AG04450 (cell line): ENCODE measurements at regions not wholly inside any gene's neighbourhood (a gene's known extent, or its start where the extent isn't known, plus 50 kb on each side); places are given as distances from the start of the nearest gene placed in this dataset.

Source experiments
- CTCF ChIA-PET: fragments of 300-600, 350-600 bp; formaldehyde crosslinking; extraction: SDS; loops from one replicate; lab custom pipeline; 2022; ENCODE audit warnings: antibody characterized with exemption, inconsistent platforms; lab: Charles Lee
- POLR2A ChIA-PET: fragments of 350-600 bp; formaldehyde crosslinking; extraction: SDS; loops from one replicate; lab custom pipeline; 2021; ENCODE audit warnings: antibody characterized with exemption, inconsistent platforms; lab: Yijun Ruan, JAX
- DNase-seq: peaks from one replicate; pipeline ENCODE4 v3.0.0-alpha.2; 2011; ENCODE audit warnings: low read depth, low spot score
- H3K27ac ChIP-seq: one replicate; pipeline ENCODE4 v1.5.1; 2012; ENCODE audit warnings: low read depth, low read length, control low read depth
- H3K27me3 ChIP-seq: one replicate; pipeline ENCODE4 v1.6.0; 2012; ENCODE audit warnings: low read length; ENCODE audit not compliant: control insufficient read depth, insufficient read depth
- H3K4me3 ChIP-seq: 2 replicates; pipeline ENCODE4 v1.5.1; 2011; ENCODE audit warnings: mild to moderate bottlenecking, low read depth, low read length, control low read depth
- H3K9me3 ChIP-seq: 2 replicates; pipeline ENCODE4 v1.5.1; 2012; ENCODE audit warnings: low read length; ENCODE audit not compliant: control insufficient read depth, insufficient read depth
- TF ChIP-seq, protein P1 (sequence below): IDR thresholded peaks from 2 replicates; pipeline ENCODE4 v1.5.1; 2011; ENCODE audit warnings: low read depth, low read length, control low read depth, inconsistent platforms

DNA sequence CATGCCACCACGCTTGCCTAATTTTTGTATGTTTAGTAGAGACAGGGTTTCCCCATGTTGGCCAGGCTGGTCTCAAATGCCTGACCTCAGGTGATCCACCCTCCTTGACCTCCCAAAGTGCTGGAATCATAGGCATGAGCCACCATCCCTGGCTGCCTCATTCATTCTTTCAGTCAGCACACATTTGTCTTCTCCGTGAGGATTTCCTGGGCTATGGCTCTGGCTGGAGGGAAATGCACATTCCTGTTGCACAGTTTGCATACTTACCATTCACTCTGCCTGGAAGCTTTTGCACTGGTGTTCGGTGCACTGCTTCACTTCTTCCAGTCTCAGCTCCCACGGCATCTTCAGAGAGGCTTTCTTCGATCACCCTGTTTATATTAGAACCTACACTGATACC lies 267.8 kb downstream of the STIM2 start:
- CTCF ChIA-PET: no interaction called here
- Histone ChIP-seq H3K27ac (no peak overlapping the region), H3K27me3 (no peaks in the 10 kb centered on the region), H3K4me3 (no peak overlapping the region), H3K9me3 (no peaks in the 10 kb centered on the region; the same call in 1 of the 2 replicates)
- POLR2A ChIA-PET: no interaction called here
- no peak for DNase-seq
- TF ChIP-seq, protein P1, sequence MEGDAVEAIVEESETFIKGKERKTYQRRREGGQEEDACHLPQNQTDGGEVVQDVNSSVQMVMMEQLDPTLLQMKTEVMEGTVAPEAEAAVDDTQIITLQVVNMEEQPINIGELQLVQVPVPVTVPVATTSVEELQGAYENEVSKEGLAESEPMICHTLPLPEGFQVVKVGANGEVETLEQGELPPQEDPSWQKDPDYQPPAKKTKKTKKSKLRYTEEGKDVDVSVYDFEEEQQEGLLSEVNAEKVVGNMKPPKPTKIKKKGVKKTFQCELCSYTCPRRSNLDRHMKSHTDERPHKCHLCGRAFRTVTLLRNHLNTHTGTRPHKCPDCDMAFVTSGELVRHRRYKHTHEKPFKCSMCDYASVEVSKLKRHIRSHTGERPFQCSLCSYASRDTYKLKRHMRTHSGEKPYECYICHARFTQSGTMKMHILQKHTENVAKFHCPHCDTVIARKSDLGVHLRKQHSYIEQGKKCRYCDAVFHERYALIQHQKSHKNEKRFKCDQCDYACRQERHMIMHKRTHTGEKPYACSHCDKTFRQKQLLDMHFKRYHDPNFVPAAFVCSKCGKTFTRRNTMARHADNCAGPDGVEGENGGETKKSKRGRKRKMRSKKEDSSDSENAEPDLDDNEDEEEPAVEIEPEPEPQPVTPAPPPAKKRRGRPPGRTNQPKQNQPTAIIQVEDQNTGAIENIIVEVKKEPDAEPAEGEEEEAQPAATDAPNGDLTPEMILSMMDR: no peak

DNA sequence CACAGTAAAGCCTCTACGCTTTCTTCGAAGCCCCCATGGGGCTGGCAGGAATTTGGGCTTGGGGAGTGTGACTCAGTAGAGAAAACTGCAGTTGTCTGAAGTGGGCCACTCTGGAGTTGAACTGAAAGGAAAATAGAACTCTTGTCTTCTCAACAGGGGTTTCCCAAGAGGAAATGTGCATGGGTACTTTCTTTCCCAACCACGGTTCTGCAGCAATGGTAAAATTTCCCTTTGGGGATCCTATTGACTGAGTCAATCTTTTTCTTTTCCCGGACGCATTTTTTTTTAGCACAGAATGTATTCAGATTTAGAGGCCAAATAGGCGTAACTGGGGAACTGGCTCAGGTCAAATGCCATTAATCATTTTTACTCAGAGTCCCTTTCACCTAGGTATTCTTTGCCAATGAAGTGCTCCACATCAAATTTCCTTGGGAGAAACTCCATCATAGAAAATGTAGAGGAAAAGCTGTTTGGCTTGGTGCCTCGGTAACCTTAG lies 269.3 kb downstream of the STIM2 start:
- no peak overlapping the region for H3K27ac ChIP-seq
- H3K4me3 ChIP-seq: no peak overlapping the region
- H3K27me3 ChIP-seq: no peaks in the 10 kb centered on the region
- no peaks in the 10 kb centered on the region; the same call in 1 of the 2 replicates for H3K9me3 ChIP-seq
- ChIA-PET CTCF (no interaction called here), POLR2A (no interaction called here)
- TF ChIP-seq, protein P1: no peak
- DNase-seq: no peak

DNA sequence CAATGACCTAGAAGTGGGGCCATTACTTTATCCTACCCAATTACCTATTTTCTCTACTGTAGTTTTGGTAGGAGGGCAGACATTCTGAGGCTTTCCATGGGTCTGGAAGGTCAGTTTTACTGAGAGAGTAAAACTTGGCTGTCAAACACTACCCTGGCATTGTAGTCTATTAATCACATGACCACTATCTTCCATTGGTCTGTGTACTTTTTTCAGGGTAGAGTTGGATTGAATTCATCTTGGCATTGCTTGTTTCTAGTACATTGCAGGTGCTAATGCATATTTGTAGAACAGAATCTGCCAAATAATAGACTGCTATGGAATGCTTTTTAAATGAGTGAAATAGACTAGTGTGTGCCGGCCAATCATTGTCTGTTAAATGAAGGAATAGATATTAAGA lies 271.9 kb downstream of the STIM2 start:
- no peak for DNase-seq
- H3K27me3 ChIP-seq: no peaks in the 10 kb centered on the region
- H3K4me3 ChIP-seq: no peak overlapping the region
- H3K27ac ChIP-seq: no peak overlapping the region
- TF ChIP-seq, protein P1: no peak
- ChIA-PET CTCF (no interaction called here), POLR2A (no interaction called here)
- H3K9me3 ChIP-seq: no peaks in the 10 kb centered on the region; the same call in 1 of the 2 replicates

DNA sequence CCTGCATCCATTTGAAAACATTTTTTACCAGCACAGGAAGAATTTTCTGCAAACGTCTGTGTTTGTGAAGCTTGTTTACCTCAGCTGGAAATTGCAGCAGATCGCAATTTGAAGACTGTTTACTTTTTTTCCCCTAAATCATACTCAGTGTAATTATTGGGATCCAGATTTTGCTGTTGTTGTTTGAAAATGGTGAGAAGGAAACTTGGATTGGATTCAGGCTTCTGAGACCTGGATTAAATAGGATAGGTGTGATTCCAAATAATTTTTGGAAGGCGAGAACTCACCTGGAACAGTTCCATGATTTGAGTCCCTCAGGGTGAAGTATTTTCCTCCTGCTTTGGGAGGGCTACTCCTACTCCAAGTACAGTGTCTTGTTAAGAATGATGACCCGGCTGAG lies 279.8 kb downstream of the STIM2 start:
- POLR2A ChIA-PET: no interaction called here
- TF ChIP-seq, protein P1: no peak
- Histone ChIP-seq H3K27me3 (no peaks in the 10 kb centered on the region), H3K4me3 (no peak overlapping the region), H3K9me3 (no peaks in the 10 kb centered on the region), H3K27ac (no peak overlapping the region)
- DNase-seq: no peak
- CTCF ChIA-PET: no interaction called here

DNA sequence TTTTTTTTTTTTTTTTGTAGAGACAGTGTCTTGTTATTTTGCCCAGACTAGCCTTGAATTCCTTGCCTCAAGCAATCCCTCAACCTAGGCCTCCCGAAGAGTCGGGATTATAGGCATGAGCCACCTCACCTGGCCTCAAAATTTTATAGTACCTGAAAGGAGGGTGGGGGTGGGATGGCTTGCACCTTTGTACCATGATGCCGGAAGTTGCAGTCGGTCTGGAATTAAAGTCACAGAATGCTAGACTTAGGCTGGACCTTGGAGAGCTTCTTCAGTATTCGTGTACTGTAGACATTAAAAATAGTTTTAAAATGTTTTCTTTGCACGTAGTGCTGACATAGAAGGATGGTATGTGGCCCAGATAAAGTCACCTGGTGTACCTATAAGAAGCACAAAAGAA lies 280.9 kb downstream of the STIM2 start:
- Histone ChIP-seq H3K27me3 (no peaks in the 10 kb centered on the region), H3K9me3 (no peaks in the 10 kb centered on the region), H3K4me3 (no peak overlapping the region), H3K27ac (no peak overlapping the region)
- CTCF ChIA-PET: no interaction called here
- POLR2A ChIA-PET: no interaction called here
- no peak for DNase-seq
- TF ChIP-seq, protein P1: no peak
